ENCODE measurements at regions not wholly inside any gene's neighbourhood (a gene's known extent, or its start where the extent isn't known, plus 50 kb on each side); places are given as distances from the start of the nearest gene placed in this dataset.

DNA sequence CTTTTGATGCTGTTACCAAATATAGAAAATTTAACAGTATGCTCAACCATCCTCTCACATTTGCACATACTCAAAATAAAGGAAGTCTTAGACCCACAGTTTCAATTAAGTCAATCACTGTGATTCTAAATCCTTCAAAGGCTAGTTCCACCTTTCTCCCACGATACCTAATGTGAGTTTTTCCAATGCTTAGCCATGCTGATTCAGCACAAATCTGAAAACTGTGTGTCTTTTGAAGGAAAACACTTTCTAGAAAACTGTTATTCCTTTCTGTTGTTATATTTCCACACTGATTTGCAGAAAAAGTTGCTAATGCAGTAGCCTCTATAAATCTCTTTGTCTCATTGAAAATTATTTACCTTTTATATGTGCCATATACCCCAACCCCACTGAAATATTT is 645.7 kb downstream of the PRR16 start:
- 0% methylated on average over 1 of the region's 1 CpG for WGBS (ENCODE audit: insufficient coverage, low coverage, missing lambda C conversion rate)
- Histone ChIP-seq H3K9me3 (replicated peaks; ENCODE audit: control insufficient read depth, insufficient read depth, low read depth, low read length) (no peaks in the 10 kb centered on the region; the same call in 1 of the 2 replicates), H3K4me1 (replicated peaks in 1 of 2; ENCODE audit: control insufficient read depth in 2 of 2, insufficient read depth in 2 of 2, low read length in 2 of 2) (peaks cover 0 to 6% of the 10 kb centered on the region in 2 experiments; a peak in 1 of 5 replicates), H3K27me3 (ENCODE audit: control insufficient read depth in 2 of 2, insufficient read depth in 2 of 2, low read length in 2 of 2) (no peaks in the 10 kb centered on the region), H3K79me2 (ENCODE audit: control insufficient read depth, insufficient read depth, low read length) (no peaks in the 10 kb centered on the region), H3K9me1 (ENCODE audit: control insufficient read depth, insufficient read depth, low read length) (no peaks in the 10 kb centered on the region), H4K20me1 (replicated peaks; ENCODE audit: control insufficient read depth, insufficient read depth, low read length) (no peaks in the 10 kb centered on the region), H3K9ac (ENCODE audit: insufficient read depth in 1 of 2, low read depth in 2 of 2, low read length in 2 of 2) (no peak overlapping the region), H3K27ac (ENCODE audit: extremely low read depth, low read depth, low read length) (no peak overlapping the region), H3K4me2 (ENCODE audit: insufficient read depth, low read length) (no peak overlapping the region), H3K36me3 (ENCODE audit: control insufficient read depth, insufficient read depth, low read length) (no peaks in the 10 kb centered on the region), H2AFZ (ENCODE audit: low read depth, low read length) (no peak overlapping the region), H3K4me3 (no peak overlapping the region)
- in situ Hi-C loops (cut with MboI) (no loop called here), intact Hi-C loops (cut with micrococcal nuclease) (no loop called here)
- FAIRE-seq: no peak
- CTCF ChIA-PET (ENCODE audit: low intra/inter-chr PET ratio): no interaction called here
- no TSS peak for BruUV-seq (replicated peaks)
- no peak for ATAC-seq
- no peak for DNase-seq (ENCODE audit: extremely low read depth in 1 of 4, low spot score in 3 of 4)
- POLR2A ChIA-PET: no interaction called here
- TF ChIP-seq MAZ (CRISPR knock-in tag; conservative IDR thresholded peaks at IDR 0.05 in 1 of 2, IDR thresholded peaks at IDR 0.05 in 1 of 2) (no peak), ZNF699 (CRISPR knock-in tag; IDR thresholded peaks at IDR 0.05; ENCODE audit: insufficient replicate concordance) (no peak), MAFF (IDR thresholded peaks at IDR 0.05; ENCODE audit: low read length) (peak; percentile 82), MAFG (tag; conservative IDR thresholded peaks at IDR 0.05) (peak; percentile 64), C11orf30 (IDR thresholded peaks at IDR 0.05; ENCODE audit: low read depth) (peak; percentile 79), POLR2G (IDR thresholded peaks at IDR 0.05; ENCODE audit: low read depth, low read length) (no peak), FOS (IDR thresholded peaks at IDR 0.05; ENCODE audit: extremely low read depth, insufficient read length) (no peak), ZNF121 (CRISPR knock-in tag; conservative IDR thresholded peaks at IDR 0.05) (no peak), YY1 (IDR thresholded peaks at IDR 0.05; ENCODE audit: borderline replicate concordance in 1 of 3, control insufficient read depth in 1 of 3, extremely low read depth in 1 of 3, insufficient read depth in 3 of 3, insufficient read length in 1 of 3, insufficient replicate concordance in 2 of 3, low read depth in 1 of 3, low read length in 2 of 3) (no peak), TCF3 (CRISPR knock-in tag; IDR thresholded peaks at IDR 0.05) (no peak), ZNF764 (CRISPR knock-in tag; IDR thresholded peaks at IDR 0.05; ENCODE audit: low read depth) (no peak), ATF7 (IDR thresholded peaks at IDR 0.05) (no peak), TEAD4 (IDR thresholded peaks at IDR 0.05; ENCODE audit: low read length) (no peak), TEAD4 (CRISPR knock-in tag; IDR thresholded peaks at IDR 0.05; ENCODE audit: borderline replicate concordance) (no peak), BCL6 (CRISPR knock-in tag; IDR thresholded peaks at IDR 0.05) (no peak)
- TF ChIP-seq, protein P1, sequence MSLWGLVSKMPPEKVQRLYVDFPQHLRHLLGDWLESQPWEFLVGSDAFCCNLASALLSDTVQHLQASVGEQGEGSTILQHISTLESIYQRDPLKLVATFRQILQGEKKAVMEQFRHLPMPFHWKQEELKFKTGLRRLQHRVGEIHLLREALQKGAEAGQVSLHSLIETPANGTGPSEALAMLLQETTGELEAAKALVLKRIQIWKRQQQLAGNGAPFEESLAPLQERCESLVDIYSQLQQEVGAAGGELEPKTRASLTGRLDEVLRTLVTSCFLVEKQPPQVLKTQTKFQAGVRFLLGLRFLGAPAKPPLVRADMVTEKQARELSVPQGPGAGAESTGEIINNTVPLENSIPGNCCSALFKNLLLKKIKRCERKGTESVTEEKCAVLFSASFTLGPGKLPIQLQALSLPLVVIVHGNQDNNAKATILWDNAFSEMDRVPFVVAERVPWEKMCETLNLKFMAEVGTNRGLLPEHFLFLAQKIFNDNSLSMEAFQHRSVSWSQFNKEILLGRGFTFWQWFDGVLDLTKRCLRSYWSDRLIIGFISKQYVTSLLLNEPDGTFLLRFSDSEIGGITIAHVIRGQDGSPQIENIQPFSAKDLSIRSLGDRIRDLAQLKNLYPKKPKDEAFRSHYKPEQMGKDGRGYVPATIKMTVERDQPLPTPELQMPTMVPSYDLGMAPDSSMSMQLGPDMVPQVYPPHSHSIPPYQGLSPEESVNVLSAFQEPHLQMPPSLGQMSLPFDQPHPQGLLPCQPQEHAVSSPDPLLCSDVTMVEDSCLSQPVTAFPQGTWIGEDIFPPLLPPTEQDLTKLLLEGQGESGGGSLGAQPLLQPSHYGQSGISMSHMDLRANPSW (CRISPR knock-in tag; IDR thresholded peaks at IDR 0.05): no peak
- TF ChIP-seq, protein P2, sequence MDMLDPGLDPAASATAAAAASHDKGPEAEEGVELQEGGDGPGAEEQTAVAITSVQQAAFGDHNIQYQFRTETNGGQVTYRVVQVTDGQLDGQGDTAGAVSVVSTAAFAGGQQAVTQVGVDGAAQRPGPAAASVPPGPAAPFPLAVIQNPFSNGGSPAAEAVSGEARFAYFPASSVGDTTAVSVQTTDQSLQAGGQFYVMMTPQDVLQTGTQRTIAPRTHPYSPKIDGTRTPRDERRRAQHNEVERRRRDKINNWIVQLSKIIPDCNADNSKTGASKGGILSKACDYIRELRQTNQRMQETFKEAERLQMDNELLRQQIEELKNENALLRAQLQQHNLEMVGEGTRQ (CRISPR knock-in tag; IDR thresholded peaks at IDR 0.05): no peak
- TF ChIP-seq, protein P3, sequence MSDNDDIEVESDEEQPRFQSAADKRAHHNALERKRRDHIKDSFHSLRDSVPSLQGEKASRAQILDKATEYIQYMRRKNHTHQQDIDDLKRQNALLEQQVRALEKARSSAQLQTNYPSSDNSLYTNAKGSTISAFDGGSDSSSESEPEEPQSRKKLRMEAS (CRISPR knock-in tag; IDR thresholded peaks at IDR 0.05): no peak
- TF ChIP-seq, protein P4, sequence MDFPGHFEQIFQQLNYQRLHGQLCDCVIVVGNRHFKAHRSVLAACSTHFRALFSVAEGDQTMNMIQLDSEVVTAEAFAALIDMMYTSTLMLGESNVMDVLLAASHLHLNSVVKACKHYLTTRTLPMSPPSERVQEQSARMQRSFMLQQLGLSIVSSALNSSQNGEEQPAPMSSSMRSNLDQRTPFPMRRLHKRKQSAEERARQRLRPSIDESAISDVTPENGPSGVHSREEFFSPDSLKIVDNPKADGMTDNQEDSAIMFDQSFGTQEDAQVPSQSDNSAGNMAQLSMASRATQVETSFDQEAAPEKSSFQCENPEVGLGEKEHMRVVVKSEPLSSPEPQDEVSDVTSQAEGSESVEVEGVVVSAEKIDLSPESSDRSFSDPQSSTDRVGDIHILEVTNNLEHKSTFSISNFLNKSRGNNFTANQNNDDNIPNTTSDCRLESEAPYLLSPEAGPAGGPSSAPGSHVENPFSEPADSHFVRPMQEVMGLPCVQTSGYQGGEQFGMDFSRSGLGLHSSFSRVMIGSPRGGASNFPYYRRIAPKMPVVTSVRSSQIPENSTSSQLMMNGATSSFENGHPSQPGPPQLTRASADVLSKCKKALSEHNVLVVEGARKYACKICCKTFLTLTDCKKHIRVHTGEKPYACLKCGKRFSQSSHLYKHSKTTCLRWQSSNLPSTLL (IDR thresholded peaks at IDR 0.05): no peak

Data from K562 (cell line).